ENCODE measurements at regions not wholly inside any gene's neighbourhood (a gene's known extent, or its start where the extent isn't known, plus 50 kb on each side); places are given as distances from the start of the nearest gene placed in this dataset.

- TF ChIP-seq, protein P1, sequence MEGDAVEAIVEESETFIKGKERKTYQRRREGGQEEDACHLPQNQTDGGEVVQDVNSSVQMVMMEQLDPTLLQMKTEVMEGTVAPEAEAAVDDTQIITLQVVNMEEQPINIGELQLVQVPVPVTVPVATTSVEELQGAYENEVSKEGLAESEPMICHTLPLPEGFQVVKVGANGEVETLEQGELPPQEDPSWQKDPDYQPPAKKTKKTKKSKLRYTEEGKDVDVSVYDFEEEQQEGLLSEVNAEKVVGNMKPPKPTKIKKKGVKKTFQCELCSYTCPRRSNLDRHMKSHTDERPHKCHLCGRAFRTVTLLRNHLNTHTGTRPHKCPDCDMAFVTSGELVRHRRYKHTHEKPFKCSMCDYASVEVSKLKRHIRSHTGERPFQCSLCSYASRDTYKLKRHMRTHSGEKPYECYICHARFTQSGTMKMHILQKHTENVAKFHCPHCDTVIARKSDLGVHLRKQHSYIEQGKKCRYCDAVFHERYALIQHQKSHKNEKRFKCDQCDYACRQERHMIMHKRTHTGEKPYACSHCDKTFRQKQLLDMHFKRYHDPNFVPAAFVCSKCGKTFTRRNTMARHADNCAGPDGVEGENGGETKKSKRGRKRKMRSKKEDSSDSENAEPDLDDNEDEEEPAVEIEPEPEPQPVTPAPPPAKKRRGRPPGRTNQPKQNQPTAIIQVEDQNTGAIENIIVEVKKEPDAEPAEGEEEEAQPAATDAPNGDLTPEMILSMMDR (conservative IDR thresholded peaks at IDR 0.05) = no peak
- no peak for TF ChIP-seq EZH2 (IDR thresholded peaks at IDR 0.05; ENCODE audit: low read depth)
Observed at GRCh38 chr5:86525622-86526021, 92.1 kb upstream of the COX7C start.
